ENCODE measurements at regions not wholly inside any gene's neighbourhood (a gene's known extent, or its start where the extent isn't known, plus 50 kb on each side); places are given as distances from the start of the nearest gene placed in this dataset.
A peak's percentile ranks its signal among the peaks of the same experiment; 100 is the strongest.

- no peak for DNase-seq (ENCODE audit: low spot score)
- in situ Hi-C loops (cut with HindIII; ENCODE audit: low sequenced_read_pairs) = no loop called here
Measured at GRCh38 chr5:120738568-120738967, 274.5 kb downstream of the PRR16 start.

GRCh38 chr5:120740989-120741388, 276.9 kb downstream of the PRR16 start:
- in situ Hi-C loops (cut with HindIII; ENCODE audit: low sequenced_read_pairs) = no loop called here
- no peak for DNase-seq (ENCODE audit: low spot score)

GRCh38 chr5:120748474-120748873, 284.4 kb downstream of the PRR16 start:
- in situ Hi-C loops (cut with HindIII; ENCODE audit: low sequenced_read_pairs) = no loop called here
- no peak for DNase-seq (ENCODE audit: low spot score)

GRCh38 chr5:120749737-120750136, 285.6 kb downstream of the PRR16 start:
- in situ Hi-C loops (cut with HindIII; ENCODE audit: low sequenced_read_pairs) = no loop called here
- DNase-seq (ENCODE audit: low spot score) = no peak

- in situ Hi-C loops (cut with HindIII; ENCODE audit: low sequenced_read_pairs) = no loop called here
- DNase-seq (ENCODE audit: low spot score) = no peak
Measured at GRCh38 chr5:120759587-120759986, 295.5 kb downstream of the PRR16 start.

DNA sequence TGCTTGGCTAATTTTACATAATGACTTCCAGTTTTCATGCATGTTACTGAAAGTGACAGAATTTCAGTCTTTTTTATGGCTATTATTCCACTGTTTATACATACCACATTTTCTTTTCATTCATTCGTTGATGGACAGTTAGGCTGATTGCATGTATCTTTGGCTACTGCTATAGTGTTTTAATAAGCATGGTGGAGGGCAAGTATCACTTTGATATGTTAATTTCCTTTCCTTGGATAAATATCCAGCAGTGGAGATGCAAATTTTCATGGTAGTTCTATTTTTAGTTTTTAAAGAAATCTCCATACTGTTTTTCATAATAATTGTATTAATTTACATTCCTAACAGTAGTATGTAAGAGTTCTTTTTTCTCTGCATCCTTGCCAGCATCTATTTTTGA, 297.9 kb downstream of the PRR16 start:
- no peak for DNase-seq (ENCODE audit: low spot score)
- in situ Hi-C loops (cut with HindIII; ENCODE audit: low sequenced_read_pairs) = no loop called here

- in situ Hi-C loops (cut with HindIII; ENCODE audit: low sequenced_read_pairs) = no loop called here
- no peak for DNase-seq (ENCODE audit: low spot score)
Measured at GRCh38 chr5:120765189-120765588, 301.1 kb downstream of the PRR16 start.

- no peak for DNase-seq (ENCODE audit: low spot score)
- in situ Hi-C loops (cut with HindIII; ENCODE audit: low sequenced_read_pairs) = no loop called here
Measured at GRCh38 chr5:120767178-120767820, 303.2 kb downstream of the PRR16 start.

- DNase-seq (ENCODE audit: low spot score) = no peak
- in situ Hi-C loops (cut with HindIII; ENCODE audit: low sequenced_read_pairs) = no loop called here
Measured at GRCh38 chr5:120769312-120769872, 305.3 kb downstream of the PRR16 start.

DNA sequence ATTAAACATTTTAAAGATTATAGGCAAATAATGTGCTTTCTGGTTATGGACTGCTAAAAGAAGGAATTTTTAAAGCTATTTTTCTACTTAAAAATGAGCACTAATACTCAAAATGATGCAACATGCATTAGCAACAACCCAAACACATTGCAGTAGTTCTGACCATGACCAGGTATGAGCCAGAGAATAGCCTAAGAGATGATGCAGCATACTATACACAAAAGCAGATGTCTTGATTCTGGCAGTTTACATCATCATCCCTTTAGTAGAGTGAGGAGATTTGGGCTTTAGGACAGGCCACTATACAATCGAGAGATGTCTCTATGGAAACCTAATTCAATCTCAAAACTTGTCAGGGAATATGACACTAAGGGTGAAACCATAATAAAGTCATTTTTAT, 307.1 kb downstream of the PRR16 start:
- in situ Hi-C loops (cut with HindIII; ENCODE audit: low sequenced_read_pairs) = no loop called here
- DNase-seq (ENCODE audit: low spot score) = no peak

- peak; percentile 8 for DNase-seq (ENCODE audit: low spot score)
- in situ Hi-C loops (cut with HindIII; ENCODE audit: low sequenced_read_pairs) = no loop called here
Measured at GRCh38 chr5:120778491-120779484, 314.7 kb downstream of the PRR16 start.

GRCh38 chr5:120779674-120780073, 315.6 kb downstream of the PRR16 start:
- peak; percentile 29 for DNase-seq (ENCODE audit: low spot score)
- in situ Hi-C loops (cut with HindIII; ENCODE audit: low sequenced_read_pairs) = no loop called here

DNA sequence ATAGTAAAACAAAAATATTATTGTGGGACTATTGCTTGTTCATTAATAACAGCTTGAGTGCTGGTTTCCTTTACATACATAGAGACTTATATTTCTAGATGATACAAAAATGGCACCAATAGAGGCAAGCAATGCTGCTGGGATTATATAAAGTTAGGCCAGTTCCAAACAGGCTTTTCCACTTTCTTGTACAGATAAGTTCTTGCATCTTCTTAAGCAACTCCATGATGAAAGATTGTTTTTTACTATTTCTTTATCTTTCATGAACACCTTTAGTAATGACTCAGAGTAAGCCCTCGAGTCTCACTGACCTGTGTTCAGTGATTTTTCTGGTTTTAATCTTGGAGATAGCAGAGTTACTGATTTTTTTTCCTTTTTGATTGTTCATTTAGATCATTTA, 324.4 kb downstream of the PRR16 start:
- in situ Hi-C loops (cut with HindIII; ENCODE audit: low sequenced_read_pairs) = no loop called here
- DNase-seq (ENCODE audit: low spot score) = no peak

DNA sequence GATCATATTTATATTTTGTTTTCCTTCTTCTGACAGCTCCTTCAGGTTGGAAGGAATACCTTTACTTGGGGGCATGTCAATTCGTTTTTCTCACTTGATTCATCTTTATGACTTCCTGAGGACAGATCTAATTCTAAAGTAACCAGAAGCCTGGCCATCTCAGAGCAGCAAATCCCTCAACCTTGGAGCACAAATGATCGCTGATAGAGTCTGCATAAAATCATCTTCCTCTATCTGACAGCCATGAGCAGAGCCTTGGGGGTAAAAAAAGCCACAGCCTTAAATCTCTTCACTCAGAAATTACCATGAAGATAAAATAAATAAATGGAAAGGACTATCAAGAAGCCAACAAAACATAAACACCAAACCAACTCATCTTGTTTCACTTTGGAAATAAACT, 325.8 kb downstream of the PRR16 start:
- in situ Hi-C loops (cut with HindIII; ENCODE audit: low sequenced_read_pairs) = no loop called here
- no peak for DNase-seq (ENCODE audit: low spot score)

DNA sequence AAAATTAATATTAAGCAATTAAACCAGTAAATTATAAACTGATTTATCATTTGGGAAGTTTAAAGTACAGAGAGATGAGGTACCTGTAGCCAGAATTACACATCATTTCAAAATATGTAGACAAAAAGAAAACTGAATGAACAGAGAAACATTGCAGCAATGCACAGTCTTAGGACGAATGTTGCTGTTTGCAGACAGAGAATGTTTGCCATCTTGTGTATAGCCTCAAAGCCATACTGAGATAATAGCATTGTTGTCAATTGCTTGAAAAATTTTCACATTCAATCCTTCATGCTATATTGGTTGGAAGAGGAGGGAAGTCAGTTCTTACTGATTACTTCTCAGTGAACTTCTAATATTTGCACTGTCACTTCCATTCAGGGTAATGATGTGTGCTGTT, 326.2 kb downstream of the PRR16 start:
- DNase-seq (ENCODE audit: low spot score) = peak; percentile 10
- in situ Hi-C loops (cut with HindIII; ENCODE audit: low sequenced_read_pairs) = no loop called here

DNA sequence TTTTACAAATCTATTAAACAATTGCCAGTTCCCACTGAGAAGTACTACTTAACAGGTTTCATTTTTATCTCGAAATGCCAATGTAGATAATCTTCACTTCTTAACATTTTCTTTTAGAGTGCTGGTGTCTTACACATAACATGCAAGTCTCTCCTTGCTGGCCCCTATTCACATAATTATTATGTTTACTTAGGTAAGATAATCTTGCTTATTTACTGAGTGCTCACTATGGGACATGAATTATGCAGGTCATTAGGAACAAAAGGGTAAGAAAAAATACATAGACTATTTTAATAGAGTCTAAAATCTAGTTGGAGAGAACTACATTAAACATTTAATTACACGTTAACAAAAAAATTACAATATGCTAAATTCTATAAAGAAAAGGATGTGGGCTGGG, 328.4 kb downstream of the PRR16 start:
- in situ Hi-C loops (cut with HindIII; ENCODE audit: low sequenced_read_pairs) = no loop called here
- no peak for DNase-seq (ENCODE audit: low spot score)

DNA sequence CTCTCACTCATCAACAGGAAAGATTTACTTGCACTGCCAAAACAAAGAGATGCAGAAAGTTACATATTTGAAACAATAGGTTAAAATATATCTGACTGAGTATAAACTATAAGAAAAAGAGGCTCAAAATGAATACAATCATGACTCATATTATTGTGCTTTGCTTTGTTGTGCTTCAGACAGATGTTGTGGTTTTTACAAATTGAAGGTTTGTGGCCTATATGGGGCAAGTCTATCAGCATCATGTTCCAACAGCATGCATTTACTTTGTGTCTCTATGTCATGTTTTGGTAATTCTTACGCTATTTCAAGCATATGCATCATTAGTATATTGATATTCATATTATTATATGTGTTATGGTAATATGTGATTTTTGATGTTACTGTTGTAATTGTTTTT, 330.0 kb downstream of the PRR16 start:
- DNase-seq (ENCODE audit: low spot score) = no peak
- in situ Hi-C loops (cut with HindIII; ENCODE audit: low sequenced_read_pairs) = no loop called here

- DNase-seq (ENCODE audit: low spot score) = peak; percentile 31
- in situ Hi-C loops (cut with HindIII; ENCODE audit: low sequenced_read_pairs) = no loop called here
Measured at GRCh38 chr5:120803282-120803681, 339.2 kb downstream of the PRR16 start.

- in situ Hi-C loops (cut with HindIII; ENCODE audit: low sequenced_read_pairs) = no loop called here
- DNase-seq (ENCODE audit: low spot score) = no peak
Measured at GRCh38 chr5:120805131-120805530, 341.0 kb downstream of the PRR16 start.

DNA sequence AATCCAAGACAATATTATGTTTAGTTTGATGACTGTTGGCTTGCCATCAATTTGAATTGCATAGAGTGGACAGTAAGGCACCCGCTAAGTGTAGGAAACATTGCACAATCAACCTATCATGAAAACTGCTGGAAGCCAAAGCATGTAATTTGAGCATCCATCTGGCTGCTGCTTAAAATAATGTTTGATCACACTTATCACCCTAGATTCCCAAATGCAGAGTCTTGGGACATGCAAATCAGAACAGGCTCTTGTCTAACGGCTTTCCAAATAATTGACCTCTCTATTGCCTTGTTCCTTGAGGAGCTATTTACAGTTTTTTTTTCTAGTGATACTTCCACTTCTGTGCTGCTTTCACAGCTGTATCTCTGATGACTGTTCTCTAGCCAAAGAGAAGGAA, 342.1 kb downstream of the PRR16 start:
- DNase-seq (ENCODE audit: low spot score) = no peak
- in situ Hi-C loops (cut with HindIII; ENCODE audit: low sequenced_read_pairs) = no loop called here

Data from G401 (cell line).